ENCODE measurements at regions not wholly inside any gene's neighbourhood (a gene's known extent, or its start where the extent isn't known, plus 50 kb on each side); places are given as distances from the start of the nearest gene placed in this dataset.

DNA sequence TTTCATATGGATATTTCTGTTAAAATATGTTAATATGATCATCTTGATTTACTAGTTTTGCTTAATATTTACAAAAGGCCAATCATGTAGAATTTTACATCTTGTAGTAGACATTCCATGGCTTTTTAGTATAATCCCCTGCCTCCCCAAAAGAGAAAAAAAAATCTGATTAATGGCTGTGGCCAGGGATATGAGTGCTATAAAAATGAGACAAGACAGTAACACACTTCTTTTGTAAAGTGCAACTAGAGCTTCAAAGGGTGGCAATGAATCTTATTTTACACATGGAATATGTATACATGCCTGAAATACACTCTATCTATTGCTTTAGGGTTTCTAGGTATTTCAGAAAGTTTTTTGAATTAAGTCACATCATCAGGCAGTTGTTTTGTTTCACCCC is 112.2 kb upstream of the NANOGP8 start (continued):
- TF ChIP-seq, protein P1, sequence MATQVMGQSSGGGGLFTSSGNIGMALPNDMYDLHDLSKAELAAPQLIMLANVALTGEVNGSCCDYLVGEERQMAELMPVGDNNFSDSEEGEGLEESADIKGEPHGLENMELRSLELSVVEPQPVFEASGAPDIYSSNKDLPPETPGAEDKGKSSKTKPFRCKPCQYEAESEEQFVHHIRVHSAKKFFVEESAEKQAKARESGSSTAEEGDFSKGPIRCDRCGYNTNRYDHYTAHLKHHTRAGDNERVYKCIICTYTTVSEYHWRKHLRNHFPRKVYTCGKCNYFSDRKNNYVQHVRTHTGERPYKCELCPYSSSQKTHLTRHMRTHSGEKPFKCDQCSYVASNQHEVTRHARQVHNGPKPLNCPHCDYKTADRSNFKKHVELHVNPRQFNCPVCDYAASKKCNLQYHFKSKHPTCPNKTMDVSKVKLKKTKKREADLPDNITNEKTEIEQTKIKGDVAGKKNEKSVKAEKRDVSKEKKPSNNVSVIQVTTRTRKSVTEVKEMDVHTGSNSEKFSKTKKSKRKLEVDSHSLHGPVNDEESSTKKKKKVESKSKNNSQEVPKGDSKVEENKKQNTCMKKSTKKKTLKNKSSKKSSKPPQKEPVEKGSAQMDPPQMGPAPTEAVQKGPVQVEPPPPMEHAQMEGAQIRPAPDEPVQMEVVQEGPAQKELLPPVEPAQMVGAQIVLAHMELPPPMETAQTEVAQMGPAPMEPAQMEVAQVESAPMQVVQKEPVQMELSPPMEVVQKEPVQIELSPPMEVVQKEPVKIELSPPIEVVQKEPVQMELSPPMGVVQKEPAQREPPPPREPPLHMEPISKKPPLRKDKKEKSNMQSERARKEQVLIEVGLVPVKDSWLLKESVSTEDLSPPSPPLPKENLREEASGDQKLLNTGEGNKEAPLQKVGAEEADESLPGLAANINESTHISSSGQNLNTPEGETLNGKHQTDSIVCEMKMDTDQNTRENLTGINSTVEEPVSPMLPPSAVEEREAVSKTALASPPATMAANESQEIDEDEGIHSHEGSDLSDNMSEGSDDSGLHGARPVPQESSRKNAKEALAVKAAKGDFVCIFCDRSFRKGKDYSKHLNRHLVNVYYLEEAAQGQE (IDR thresholded peaks at IDR 0.05; ENCODE audit: borderline replicate concordance), result no peak
- TF ChIP-seq, protein P1 (CRISPR knock-in tag; IDR thresholded peaks at IDR 0.05; ENCODE audit: low read depth), result no peak
- TF ChIP-seq ATF7 (IDR thresholded peaks at IDR 0.05), result no peak

DNA sequence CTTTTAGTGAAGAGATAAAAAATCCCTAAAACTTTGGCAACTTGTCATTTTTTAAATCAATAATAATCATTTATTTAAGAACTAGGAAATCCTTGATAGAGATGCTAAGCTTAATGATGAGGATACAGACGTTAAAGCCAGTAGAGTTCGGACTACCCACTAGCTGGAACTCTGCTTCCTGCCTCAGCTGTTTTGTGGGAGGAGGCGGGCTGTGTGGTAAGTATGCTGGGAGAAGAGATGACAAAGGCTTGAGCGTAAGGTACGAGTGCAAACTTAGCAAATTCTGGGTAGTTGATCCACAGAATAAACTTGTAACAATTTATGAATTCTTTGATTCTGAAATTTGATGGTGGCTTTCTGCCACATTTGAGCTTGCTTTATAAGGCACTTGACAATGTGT is 111.2 kb upstream of the NANOGP8 start:
- ChIA-PET POLR2A (interaction anchor here (0.7 kb wide), 1 partner anchor 30 kb away, joined by 3 read pairs; no protein-coding TSS in a partner anchor), CTCF (ENCODE audit: low intra/inter-chr PET ratio) (no interaction called here)
- no peak for DNase-seq (ENCODE audit: extremely low read depth in 1 of 4, low spot score in 3 of 4)
- WGBS (ENCODE audit: insufficient coverage, low coverage, missing lambda C conversion rate), result 64% methylated on average over 5 of the region's 5 CpGs
- Histone ChIP-seq H3K9me3 (replicated peaks; ENCODE audit: control insufficient read depth, insufficient read depth, low read depth, low read length) (peaks cover 9% of the 10 kb centered on the region), H3K79me2 (ENCODE audit: control insufficient read depth, insufficient read depth, low read length) (no peaks in the 10 kb centered on the region), H3K36me3 (ENCODE audit: control insufficient read depth, insufficient read depth, low read length) (no peaks in the 10 kb centered on the region), H3K9ac (ENCODE audit: insufficient read depth in 1 of 2, low read depth in 2 of 2, low read length in 2 of 2) (no peak overlapping the region), H3K4me2 (ENCODE audit: insufficient read depth, low read length) (no peak overlapping the region), H3K27ac (ENCODE audit: extremely low read depth, low read depth, low read length) (no peak overlapping the region), H3K9me1 (ENCODE audit: control insufficient read depth, insufficient read depth, low read length) (no peaks in the 10 kb centered on the region), H2AFZ (ENCODE audit: low read depth, low read length) (no peak overlapping the region), H3K4me3 (no peak overlapping the region), H4K20me1 (replicated peaks; ENCODE audit: control insufficient read depth, insufficient read depth, low read length) (no peaks in the 10 kb centered on the region), H3K27me3 (ENCODE audit: control insufficient read depth in 2 of 2, insufficient read depth in 2 of 2, low read length in 2 of 2) (no peaks in the 10 kb centered on the region), H3K4me1 (replicated peaks in 1 of 2; ENCODE audit: control insufficient read depth in 2 of 2, insufficient read depth in 2 of 2, low read length in 2 of 2) (no peaks in the 10 kb centered on the region)
- ATAC-seq, result no peak
- no peak for FAIRE-seq
- intact Hi-C loops (cut with micrococcal nuclease) (no loop called here), in situ Hi-C loops (cut with MboI) (no loop called here)
- BruUV-seq (replicated peaks), result no TSS peak
- TF ChIP-seq RBM25 (IDR thresholded peaks at IDR 0.05; ENCODE audit: low read depth, low read length, severe bottlenecking), result no peak
- TF ChIP-seq CREB1 (IDR thresholded peaks at IDR 0.05), result no peak
- TF ChIP-seq CREB1 (CRISPR knock-in tag; IDR thresholded peaks at IDR 0.05), result no peak
- TF ChIP-seq, protein P2, sequence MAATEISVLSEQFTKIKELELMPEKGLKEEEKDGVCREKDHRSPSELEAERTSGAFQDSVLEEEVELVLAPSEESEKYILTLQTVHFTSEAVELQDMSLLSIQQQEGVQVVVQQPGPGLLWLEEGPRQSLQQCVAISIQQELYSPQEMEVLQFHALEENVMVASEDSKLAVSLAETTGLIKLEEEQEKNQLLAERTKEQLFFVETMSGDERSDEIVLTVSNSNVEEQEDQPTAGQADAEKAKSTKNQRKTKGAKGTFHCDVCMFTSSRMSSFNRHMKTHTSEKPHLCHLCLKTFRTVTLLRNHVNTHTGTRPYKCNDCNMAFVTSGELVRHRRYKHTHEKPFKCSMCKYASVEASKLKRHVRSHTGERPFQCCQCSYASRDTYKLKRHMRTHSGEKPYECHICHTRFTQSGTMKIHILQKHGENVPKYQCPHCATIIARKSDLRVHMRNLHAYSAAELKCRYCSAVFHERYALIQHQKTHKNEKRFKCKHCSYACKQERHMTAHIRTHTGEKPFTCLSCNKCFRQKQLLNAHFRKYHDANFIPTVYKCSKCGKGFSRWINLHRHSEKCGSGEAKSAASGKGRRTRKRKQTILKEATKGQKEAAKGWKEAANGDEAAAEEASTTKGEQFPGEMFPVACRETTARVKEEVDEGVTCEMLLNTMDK (IDR thresholded peaks at IDR 0.05; ENCODE audit: borderline replicate concordance, insufficient read depth, low read depth, low read length, poor library complexity, severe bottlenecking), result no peak
- no peak for TF ChIP-seq LEF1 (IDR thresholded peaks at IDR 0.05)
- TF ChIP-seq TBL1XR1 (IDR thresholded peaks at IDR 0.05; ENCODE audit: low read length in 2 of 2), result no peak
- TF ChIP-seq, protein P3, sequence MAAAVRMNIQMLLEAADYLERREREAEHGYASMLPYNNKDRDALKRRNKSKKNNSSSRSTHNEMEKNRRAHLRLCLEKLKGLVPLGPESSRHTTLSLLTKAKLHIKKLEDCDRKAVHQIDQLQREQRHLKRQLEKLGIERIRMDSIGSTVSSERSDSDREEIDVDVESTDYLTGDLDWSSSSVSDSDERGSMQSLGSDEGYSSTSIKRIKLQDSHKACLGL (CRISPR knock-in tag; IDR thresholded peaks at IDR 0.05; ENCODE audit: borderline replicate concordance, poor library complexity, severe bottlenecking), result no peak
